ENCODE measurements at regions not wholly inside any gene's neighbourhood (a gene's known extent, or its start where the extent isn't known, plus 50 kb on each side); places are given as distances from the start of the nearest gene placed in this dataset.

- intact Hi-C loops (cut with DNase I): no loop called here
- no peaks in the 10 kb centered on the region for H3K9me3 ChIP-seq
- no peak for TF ChIP-seq POLR2A (IDR thresholded peaks at IDR 0.05)
- TF ChIP-seq, protein P1, sequence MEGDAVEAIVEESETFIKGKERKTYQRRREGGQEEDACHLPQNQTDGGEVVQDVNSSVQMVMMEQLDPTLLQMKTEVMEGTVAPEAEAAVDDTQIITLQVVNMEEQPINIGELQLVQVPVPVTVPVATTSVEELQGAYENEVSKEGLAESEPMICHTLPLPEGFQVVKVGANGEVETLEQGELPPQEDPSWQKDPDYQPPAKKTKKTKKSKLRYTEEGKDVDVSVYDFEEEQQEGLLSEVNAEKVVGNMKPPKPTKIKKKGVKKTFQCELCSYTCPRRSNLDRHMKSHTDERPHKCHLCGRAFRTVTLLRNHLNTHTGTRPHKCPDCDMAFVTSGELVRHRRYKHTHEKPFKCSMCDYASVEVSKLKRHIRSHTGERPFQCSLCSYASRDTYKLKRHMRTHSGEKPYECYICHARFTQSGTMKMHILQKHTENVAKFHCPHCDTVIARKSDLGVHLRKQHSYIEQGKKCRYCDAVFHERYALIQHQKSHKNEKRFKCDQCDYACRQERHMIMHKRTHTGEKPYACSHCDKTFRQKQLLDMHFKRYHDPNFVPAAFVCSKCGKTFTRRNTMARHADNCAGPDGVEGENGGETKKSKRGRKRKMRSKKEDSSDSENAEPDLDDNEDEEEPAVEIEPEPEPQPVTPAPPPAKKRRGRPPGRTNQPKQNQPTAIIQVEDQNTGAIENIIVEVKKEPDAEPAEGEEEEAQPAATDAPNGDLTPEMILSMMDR (IDR thresholded peaks at IDR 0.05): no peak
- H3K27ac ChIP-seq: no peak overlapping the region
- DNase-seq (no peak), ATAC-seq (no peak)
- H3K27me3 ChIP-seq: peaks cover 0 to 9% (median 0%) of the 10 kb centered on the region in 9 donors
- H3K36me3 ChIP-seq: no peaks in the 10 kb centered on the region
- peaks cover 0 to 7% (median 0%) of the 10 kb centered on the region in 12 donors for H3K4me1 ChIP-seq
- WGBS, 4 donors: 67 to 85% (median 77%) methylated on average over 1 of the region's 1 CpG
- no peak overlapping the region for H3K4me3 ChIP-seq
These were observed 180.4 kb downstream of the INO80D start for GRCh38 chr2:205905576-205905975.

- no peak overlapping the region for H3K27ac ChIP-seq
- H3K9me3 ChIP-seq: no peaks in the 10 kb centered on the region
- H3K36me3 ChIP-seq: no peaks in the 10 kb centered on the region
- intact Hi-C loops (cut with DNase I): no loop called here
- H3K27me3 ChIP-seq: peaks cover 0 to 4% (median 0%) of the 10 kb centered on the region in 9 donors
- DNase-seq: no peak
- TF ChIP-seq, protein P1 (IDR thresholded peaks at IDR 0.05): no peak
- TF ChIP-seq POLR2A (IDR thresholded peaks at IDR 0.05): no peak
- H3K4me1 ChIP-seq: peaks cover 0 to 7% (median 0%) of the 10 kb centered on the region in 12 donors
- WGBS, 4 donors: 82 to 90% (median 86%) methylated on average over 2 of the region's 2 CpGs
- no peak for ATAC-seq
- H3K4me3 ChIP-seq: no peak overlapping the region
These were observed 181.1 kb downstream of the INO80D start for GRCh38 chr2:205904873-205905272.

DNA sequence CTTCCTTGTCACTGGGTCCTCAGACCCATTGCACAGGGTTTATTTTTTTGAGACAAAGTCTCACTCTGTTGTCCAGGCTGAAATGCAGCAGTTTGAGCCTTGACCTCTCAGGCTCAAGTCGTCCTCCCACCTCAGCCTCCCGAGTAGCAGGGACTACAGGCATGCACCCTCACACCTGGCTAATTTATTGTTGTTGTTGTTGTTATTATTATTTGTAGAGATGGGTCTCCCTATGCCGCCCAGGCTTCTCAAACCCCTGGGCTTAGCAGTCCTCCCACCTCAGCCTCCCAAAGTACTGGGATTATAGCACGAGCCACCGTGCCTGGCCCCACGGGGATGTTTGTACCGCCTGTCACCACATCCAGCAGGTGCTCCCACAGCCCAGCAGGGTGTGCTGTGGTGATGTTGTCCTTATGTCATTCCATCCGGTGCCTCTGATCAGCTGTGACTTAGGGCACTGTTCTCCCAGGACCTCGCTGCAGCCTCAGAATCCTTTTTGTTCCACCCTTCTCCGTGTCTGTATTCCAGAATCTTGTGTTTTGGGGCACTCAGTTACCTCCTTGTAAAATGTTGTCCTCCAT is 182.3 kb downstream of the INO80D start:
- DNase-seq (peak in 1 of 5 donors; percentile 38), ATAC-seq (peak in 3 of 4 donors; percentile 45 to 69 (median 64))
- peaks cover 0 to 4% (median 0%) of the 10 kb centered on the region in 9 donors for H3K27me3 ChIP-seq
- H3K36me3 ChIP-seq: no peaks in the 10 kb centered on the region
- H3K27ac ChIP-seq: no peak overlapping the region
- 47 to 61% (median 55%) methylated on average over 10 of the region's 10 CpGs for whole genome bisulfite sequencing, 4 donors
- intact Hi-C loops (cut with DNase I): no loop called here
- H3K4me3 ChIP-seq: no peak overlapping the region
- TF ChIP-seq, protein P1 (IDR thresholded peaks at IDR 0.05): peak in 9 of 12 donors; percentile 15 to 47 (median 23)
- no peak for TF ChIP-seq POLR2A (IDR thresholded peaks at IDR 0.05)
- peaks cover 0 to 2% (median 0%) of the 10 kb centered on the region in 12 donors for H3K9me3 ChIP-seq
- peaks cover 0 to 7% (median 0%) of the 10 kb centered on the region in 12 donors for H3K4me1 ChIP-seq

- 56 to 71% (median 60%) methylated on average over 5 of the region's 5 CpGs for WGBS, 4 donors
- intact Hi-C loops (cut with DNase I): no loop called here
These were observed 183.1 kb downstream of the INO80D start for GRCh38 chr2:205902900-205903237.

More at GRCh38 chr2:205902900-205903237, 183.1 kb downstream of the INO80D start:
- Histone ChIP-seq H3K27me3 (peaks cover 0 to 4% (median 0%) of the 10 kb centered on the region in 9 donors), H3K4me1 (peaks cover 0 to 7% (median 0%) of the 10 kb centered on the region in 12 donors), H3K27ac (peak overlapping the region in 1 of 12 donors; percentile 29), H3K36me3 (no peaks in the 10 kb centered on the region), H3K9me3 (peaks cover 0 to 7% (median 0%) of the 10 kb centered on the region in 12 donors), H3K4me3 (peak overlapping the region in 2 of 12 donors; percentile 14 to 21)
- TF ChIP-seq, protein P1 (IDR thresholded peaks at IDR 0.05): no peak
- no peak for TF ChIP-seq POLR2A (IDR thresholded peaks at IDR 0.05)
- ATAC-seq (peak in 2 of 4 donors; percentile 34 to 42), DNase-seq (no peak)
